Cerebellar cortex (tissue), 1 donor: ENCODE measurements at regions not wholly inside any gene's neighbourhood (a gene's known extent, or its start where the extent isn't known, plus 50 kb on each side); places are given as distances from the start of the nearest gene placed in this dataset.

Source experiments
- DNase-seq: peaks from one replicate; pipeline ENCODE4 v3.0.0-alpha.2; 2015; ENCODE audit warnings: low spot score

GRCh38 chr4:7127576-7127975 is 59.7 kb upstream of the GRPEL1 start:
- no peak for DNase-seq

- DNase-seq, result peak; percentile 43
Measured at GRCh38 chr4:7126981-7127380, 59.1 kb upstream of the GRPEL1 start.

GRCh38 chr4:7124689-7125442 is 57.0 kb upstream of the GRPEL1 start:
- no peak for DNase-seq

DNA sequence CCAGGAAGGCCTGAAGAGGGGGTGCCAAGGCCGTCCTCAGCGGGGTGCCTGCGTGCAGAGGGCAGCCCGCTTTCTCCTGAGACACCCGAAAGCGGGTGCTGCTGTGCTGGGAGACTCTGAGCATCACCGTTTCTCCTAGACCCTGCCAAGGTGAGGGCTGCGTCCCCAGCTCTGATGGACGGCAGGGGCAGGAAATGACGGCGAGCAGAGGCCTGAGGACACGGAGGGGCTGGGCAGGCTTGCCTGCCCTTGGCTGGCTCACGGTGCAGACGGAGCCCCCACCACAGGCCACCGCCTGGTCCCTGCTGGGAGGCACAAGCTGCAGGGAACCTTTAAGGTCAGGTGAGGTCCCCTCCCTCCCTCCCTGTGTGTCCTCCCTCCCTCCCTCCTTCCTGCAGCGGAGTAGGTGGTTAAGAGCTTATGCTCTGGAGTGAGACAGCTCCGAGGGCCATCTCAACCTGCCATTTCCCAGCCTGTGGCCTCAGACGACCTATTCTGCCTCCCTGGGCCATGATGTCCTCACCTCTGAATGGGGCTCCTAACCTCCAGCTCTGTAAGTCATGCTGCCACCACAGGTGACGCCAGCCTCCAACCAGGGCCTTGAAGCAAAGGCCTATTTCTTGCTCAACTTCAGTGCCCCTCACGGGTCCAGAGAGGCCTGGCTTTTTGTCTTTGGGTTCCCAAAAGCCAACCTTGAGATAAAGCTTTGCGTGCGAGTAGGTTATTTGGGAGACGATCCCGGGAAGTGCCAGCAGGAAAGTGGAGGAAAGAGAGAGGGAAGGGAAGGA is 54.2 kb upstream of the GRPEL1 start:
- DNase-seq, result no peak

DNA sequence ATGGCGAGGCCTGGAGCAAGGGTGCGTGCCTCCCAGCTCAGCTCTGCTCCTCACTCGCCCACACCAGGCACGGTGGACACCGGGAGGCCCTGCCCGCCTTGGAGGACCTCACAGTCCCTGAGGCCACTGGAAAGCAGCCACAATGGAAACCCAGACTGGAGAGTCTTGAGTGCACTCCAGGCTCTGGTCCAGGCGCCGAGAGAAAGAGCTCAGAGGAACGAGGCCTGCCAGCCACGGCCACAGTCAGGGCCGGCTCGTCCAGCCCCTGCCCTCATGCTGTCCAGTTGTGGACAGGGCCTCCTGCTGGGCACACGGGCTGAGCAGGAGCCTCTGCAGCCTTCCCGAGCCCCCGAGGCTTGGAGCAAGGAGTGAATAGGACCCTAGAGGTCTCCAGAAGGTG is 53.3 kb upstream of the GRPEL1 start:
- DNase-seq, result no peak

- peak; percentile 26 for DNase-seq
Measured at GRCh38 chr4:7120341-7120740, 52.5 kb upstream of the GRPEL1 start.

GRCh38 chr4:7118013-7118832 is 50.4 kb upstream of the GRPEL1 start:
- no peak for DNase-seq
